A673 (cell line): ENCODE measurements at regions not wholly inside any gene's neighbourhood (a gene's known extent, or its start where the extent isn't known, plus 50 kb on each side); places are given as distances from the start of the nearest gene placed in this dataset.

Experiments
- BruUV-seq: library from RNA; stranded (reverse); fragments of 400-500 nt; replicated peaks from 2 replicates; lab custom pipeline; 2021; lab: Mats Ljungman, UMichigan
- CTCF ChIA-PET: fragments of 300-600 bp; sonication (Branson Sonifier 250); formaldehyde crosslinking; loops from one replicate; lab custom pipeline; 2022; ENCODE audit warnings: antibody characterized with exemption; lab: Charles Lee
- POLR2A ChIA-PET: fragments of 300-600 bp; sonication (Branson Sonifier 250); formaldehyde crosslinking; loops from one replicate; lab custom pipeline; 2022; ENCODE audit warnings: antibody characterized with exemption; ENCODE audit not compliant: low non-redundant PET; lab: Charles Lee
- DNase-seq: peaks from one replicate; pipeline ENCODE4 v3.0.0-alpha.2; 2015; ENCODE audit warnings: low spot score
- H3K27ac ChIP-seq: fragments of 200-600 bp; sonication (generic); 2 replicates; pipeline ENCODE4 v1.5.1; 2016; ENCODE audit warnings: mixed run types, low read depth, mild to moderate bottlenecking, mixed read lengths, antibody characterized with exemption, low read length; ENCODE audit not compliant: poor library complexity, severe bottlenecking
- H3K27me3 ChIP-seq: fragments of 200-600 bp; sonication (generic); replicated peaks from 2 replicates; pipeline ENCODE4 v1.6.1; 2017; ENCODE audit warnings: mixed run types, low read depth, mild to moderate bottlenecking, mixed read lengths, antibody characterized with exemption, low read length; ENCODE audit not compliant: insufficient read depth, poor library complexity
- H3K36me3 ChIP-seq: fragments of 200-600 bp; sonication (generic); 2 replicates; pipeline ENCODE4 v1.6.1; 2016; ENCODE audit warnings: mixed run types, mild to moderate bottlenecking, mixed read lengths, antibody characterized with exemption, low read length; ENCODE audit not compliant: insufficient read depth, poor library complexity, severe bottlenecking
- H3K4me1 ChIP-seq: fragments of 200-600 bp; sonication (generic); 2 replicates; pipeline ENCODE4 v1.6.1; 2017; ENCODE audit warnings: mixed run types, mild to moderate bottlenecking, mixed read lengths, antibody characterized with exemption, low read length; ENCODE audit not compliant: insufficient read depth, poor library complexity, severe bottlenecking
- H3K4me3 ChIP-seq: fragments of 200-600 bp; sonication (generic); 2 replicates; pipeline ENCODE4 v1.5.1; 2016; ENCODE audit warnings: low read depth, mixed run types, mild to moderate bottlenecking, mixed read lengths, low read length; ENCODE audit not compliant: poor library complexity, severe bottlenecking
- H3K9me3 ChIP-seq: fragments of 200-600 bp; sonication (generic); 2 replicates; pipeline ENCODE4 v1.6.1; 2016; ENCODE audit warnings: mixed run types, low read depth, mild to moderate bottlenecking, mixed read lengths, antibody characterized with exemption, low read length; ENCODE audit not compliant: poor library complexity, severe bottlenecking
- CTCF ChIP-seq: fragments of 300-800, 200-600 bp; sonication (generic); conservative IDR thresholded peaks from 2 replicates; pipeline ENCODE4 v1.5.1; 2017; ENCODE audit warnings: low read depth, mild to moderate bottlenecking, antibody characterized with exemption, low read length, moderate library complexity, mixed read lengths
- EZH2 ChIP-seq: fragments of 200-600 bp; sonication (generic); IDR thresholded peaks from 2 replicates; pipeline ENCODE4 v1.6.1; 2017; ENCODE audit warnings: borderline replicate concordance, low read depth, mild to moderate bottlenecking, mixed read lengths, antibody characterized with exemption, low read length; ENCODE audit not compliant: poor library complexity, severe bottlenecking
- intact Hi-C: fragments of 100-400 bp; cut with micrococcal nuclease; formaldehyde crosslinking; loops from one replicate; pipeline ENCODE4 v1.10.0; 2022; ENCODE audit not compliant: unreplicated experiment

GRCh38 chr4:173913496-173913895, 370.0 kb downstream of the FBXO8 start:
- Histone ChIP-seq H3K4me3 (no peak overlapping the region), H3K4me1 (no peaks in the 10 kb centered on the region), H3K27me3 (no peaks in the 10 kb centered on the region), H3K9me3 (no peaks in the 10 kb centered on the region), H3K36me3 (no peaks in the 10 kb centered on the region), H3K27ac (no peak overlapping the region)
- DNase-seq, result no peak
- TF ChIP-seq CTCF, result no peak
- no peak for TF ChIP-seq EZH2
- CTCF ChIA-PET, result no interaction called here
- intact Hi-C loops, result no loop called here
- POLR2A ChIA-PET, result no interaction called here
- no TSS peak for BruUV-seq

GRCh38 chr4:173912384-173912783, 371.1 kb downstream of the FBXO8 start:
- CTCF ChIA-PET, result no interaction called here
- DNase-seq, result no peak
- POLR2A ChIA-PET, result no interaction called here
- no peak overlapping the region for H3K4me3 ChIP-seq
- no peaks in the 10 kb centered on the region for H3K36me3 ChIP-seq
- intact Hi-C loops, result no loop called here
- H3K9me3 ChIP-seq, result no peaks in the 10 kb centered on the region
- no TSS peak for BruUV-seq
- H3K4me1 ChIP-seq, result no peaks in the 10 kb centered on the region
- H3K27me3 ChIP-seq, result no peaks in the 10 kb centered on the region
- H3K27ac ChIP-seq, result no peak overlapping the region
- TF ChIP-seq EZH2 (no peak), CTCF (no peak)

- intact Hi-C loops, result no loop called here
- Histone ChIP-seq H3K27ac (no peak overlapping the region), H3K27me3 (no peaks in the 10 kb centered on the region), H3K9me3 (no peaks in the 10 kb centered on the region), H3K36me3 (no peaks in the 10 kb centered on the region), H3K4me3 (no peak overlapping the region), H3K4me1 (no peaks in the 10 kb centered on the region)
- TF ChIP-seq CTCF, result no peak
- TF ChIP-seq EZH2, result no peak
- ChIA-PET CTCF (no interaction called here), POLR2A (no interaction called here)
- DNase-seq, result no peak
- no TSS peak for BruUV-seq
Measured at GRCh38 chr4:173910891-173911290, 372.6 kb downstream of the FBXO8 start.
